Astrocyte (in vitro differentiated cells and primary cell): ENCODE measurements at regions not wholly inside any gene's neighbourhood (a gene's known extent, or its start where the extent isn't known, plus 50 kb on each side); places are given as distances from the start of the nearest gene placed in this dataset.

Experiments
- CTCF ChIP-seq: IDR thresholded peaks from 2 replicates; pipeline ENCODE4 v1.5.1; 2011; ENCODE audit warnings: low read depth, mild to moderate bottlenecking, inconsistent platforms, low read length, moderate library complexity; ENCODE audit not compliant: insufficient read depth
- EZH2 ChIP-seq: IDR thresholded peaks from 2 replicates; pipeline ENCODE4 v1.6.1; 2012; ENCODE audit warnings: mild to moderate bottlenecking, low read length, inconsistent platforms; ENCODE audit not compliant: insufficient read depth

GRCh38 chr6:122868137-122868536 is 79.1 kb downstream of the SMPDL3A start:
- no peak for TF ChIP-seq CTCF
- TF ChIP-seq EZH2 = no peak
